Calu3 (cell line): ENCODE measurements at regions not wholly inside any gene's neighbourhood (a gene's known extent, or its start where the extent isn't known, plus 50 kb on each side); places are given as distances from the start of the nearest gene placed in this dataset.

ENCODE experiments used
- BruUV-seq: library from RNA; stranded (reverse); fragments of 400-500 nt; replicated peaks from 2 replicates; lab custom pipeline; 2021; lab: Mats Ljungman, UMichigan
- CTCF ChIA-PET: fragments of 300-600 bp; sonication (Branson Sonifier 250); formaldehyde crosslinking; loops from one replicate; lab custom pipeline; 2022; ENCODE audit warnings: antibody characterized with exemption; lab: Charles Lee
- DNase-seq: peaks from one replicate; pipeline ENCODE4 v3.0.0; 2022
- H3K27ac Mint-ChIP-seq: one replicate; pipeline ENCODE4 v1.8.0; 2022; ENCODE audit warnings: mixed read lengths; ENCODE audit not compliant: unreplicated experiment
- H3K27me3 Mint-ChIP-seq: one replicate; pipeline ENCODE4 v1.8.0; 2022; ENCODE audit warnings: mixed read lengths; ENCODE audit not compliant: unreplicated experiment
- H3K36me3 Mint-ChIP-seq: one replicate; pipeline ENCODE4 v1.8.0; 2022; ENCODE audit warnings: mild to moderate bottlenecking, moderate library complexity, mixed read lengths; ENCODE audit not compliant: insufficient read depth, unreplicated experiment
- H3K4me1 Mint-ChIP-seq: one replicate; pipeline ENCODE4 v1.8.0; 2022; ENCODE audit warnings: mild to moderate bottlenecking, low read depth, mixed read lengths; ENCODE audit not compliant: unreplicated experiment
- H3K4me3 Mint-ChIP-seq: one replicate; pipeline ENCODE4 v1.8.0; 2022; ENCODE audit warnings: mild to moderate bottlenecking, low read depth, moderate library complexity, mixed read lengths; ENCODE audit not compliant: unreplicated experiment
- H3K9me3 Mint-ChIP-seq: one replicate; pipeline ENCODE4 v1.8.0; 2022; ENCODE audit warnings: low read depth, mixed read lengths; ENCODE audit not compliant: unreplicated experiment
- CTCF ChIP-seq: fragments of 200-600 bp; IDR thresholded peaks from one replicate; pipeline ENCODE4 v1.8.0; 2022; ENCODE audit warnings: antibody characterized with exemption; ENCODE audit not compliant: unreplicated experiment
- intact Hi-C: fragments of 100-400 bp; cut with micrococcal nuclease; formaldehyde crosslinking; loops from one replicate; pipeline ENCODE4 v1.10.0; 2022; ENCODE audit not compliant: unreplicated experiment

- H3K27ac Mint-ChIP-seq, result no peak overlapping the region
- H3K9me3 Mint-ChIP-seq, result no peaks in the 10 kb centered on the region
- TF ChIP-seq CTCF, result no peak
- CTCF ChIA-PET, result no interaction called here
- no peaks in the 10 kb centered on the region for H3K27me3 Mint-ChIP-seq
- DNase-seq, result no peak
- no TSS peak for BruUV-seq
- intact Hi-C loops, result no loop called here
- H3K36me3 Mint-ChIP-seq, result no peaks in the 10 kb centered on the region
- no peak overlapping the region for H3K4me3 Mint-ChIP-seq
- no peaks in the 10 kb centered on the region for H3K4me1 Mint-ChIP-seq
These were observed 444.2 kb downstream of the IDS start for GRCh38 chrX:149060921-149061320.
